GM12874 (cell line): ENCODE measurements at regions not wholly inside any gene's neighbourhood (a gene's known extent, or its start where the extent isn't known, plus 50 kb on each side); places are given as distances from the start of the nearest gene placed in this dataset.
A peak's percentile ranks its signal among the peaks of the same experiment; 100 is the strongest.

Source experiments
- TF ChIP-seq, protein P1 (sequence below): IDR thresholded peaks from 2 replicates; pipeline ENCODE4 v1.5.1; 2011; ENCODE audit warnings: low read depth, mild to moderate bottlenecking, control low read depth, low read length, moderate library complexity; ENCODE audit not compliant: insufficient read depth

GRCh38 chr2:153189091-153189888, 289.3 kb downstream of the RPRM start:
- TF ChIP-seq, protein P1, sequence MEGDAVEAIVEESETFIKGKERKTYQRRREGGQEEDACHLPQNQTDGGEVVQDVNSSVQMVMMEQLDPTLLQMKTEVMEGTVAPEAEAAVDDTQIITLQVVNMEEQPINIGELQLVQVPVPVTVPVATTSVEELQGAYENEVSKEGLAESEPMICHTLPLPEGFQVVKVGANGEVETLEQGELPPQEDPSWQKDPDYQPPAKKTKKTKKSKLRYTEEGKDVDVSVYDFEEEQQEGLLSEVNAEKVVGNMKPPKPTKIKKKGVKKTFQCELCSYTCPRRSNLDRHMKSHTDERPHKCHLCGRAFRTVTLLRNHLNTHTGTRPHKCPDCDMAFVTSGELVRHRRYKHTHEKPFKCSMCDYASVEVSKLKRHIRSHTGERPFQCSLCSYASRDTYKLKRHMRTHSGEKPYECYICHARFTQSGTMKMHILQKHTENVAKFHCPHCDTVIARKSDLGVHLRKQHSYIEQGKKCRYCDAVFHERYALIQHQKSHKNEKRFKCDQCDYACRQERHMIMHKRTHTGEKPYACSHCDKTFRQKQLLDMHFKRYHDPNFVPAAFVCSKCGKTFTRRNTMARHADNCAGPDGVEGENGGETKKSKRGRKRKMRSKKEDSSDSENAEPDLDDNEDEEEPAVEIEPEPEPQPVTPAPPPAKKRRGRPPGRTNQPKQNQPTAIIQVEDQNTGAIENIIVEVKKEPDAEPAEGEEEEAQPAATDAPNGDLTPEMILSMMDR, result no peak

GRCh38 chr2:153179808-153180207, 298.8 kb downstream of the RPRM start:
- TF ChIP-seq, protein P1, result no peak

DNA sequence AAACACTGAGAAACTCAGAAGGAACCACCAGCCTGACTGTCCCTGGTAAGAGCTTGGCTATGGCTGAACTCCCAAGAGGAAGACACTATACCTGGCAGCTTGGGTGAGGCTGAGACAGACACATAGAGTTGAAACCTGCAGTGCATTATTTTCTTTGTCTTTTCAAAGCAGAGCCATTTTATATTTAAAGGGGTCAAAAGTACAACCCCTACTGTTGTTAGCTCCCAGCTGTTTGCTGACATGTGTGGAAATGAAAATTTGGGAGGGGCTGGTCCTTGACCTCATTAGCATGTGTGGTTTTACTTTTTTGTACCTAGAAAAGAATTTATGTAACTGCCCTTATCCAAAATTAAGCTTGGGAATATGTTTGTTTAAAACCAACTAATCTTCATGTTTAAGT, 309.0 kb downstream of the RPRM start:
- TF ChIP-seq, protein P1, result no peak

DNA sequence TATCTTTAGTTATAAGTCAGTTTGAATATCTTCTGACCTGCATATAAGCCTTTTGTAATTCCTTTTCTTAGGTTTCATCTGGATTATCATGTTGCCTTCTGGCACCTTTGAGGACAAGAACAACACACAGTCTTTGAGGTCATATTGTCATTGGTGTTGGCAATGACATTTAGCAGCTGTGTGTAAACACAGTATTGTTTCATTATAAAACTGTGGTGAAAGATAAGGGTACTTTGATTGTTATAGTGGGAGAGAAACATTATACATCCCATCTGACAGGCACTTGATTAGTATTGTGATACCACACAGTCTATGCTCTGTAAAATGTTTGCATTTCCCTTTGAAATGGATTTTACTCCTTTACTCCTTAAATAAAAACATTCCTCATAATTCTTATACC, 313.5 kb downstream of the RPRM start:
- TF ChIP-seq, protein P1, result no peak

DNA sequence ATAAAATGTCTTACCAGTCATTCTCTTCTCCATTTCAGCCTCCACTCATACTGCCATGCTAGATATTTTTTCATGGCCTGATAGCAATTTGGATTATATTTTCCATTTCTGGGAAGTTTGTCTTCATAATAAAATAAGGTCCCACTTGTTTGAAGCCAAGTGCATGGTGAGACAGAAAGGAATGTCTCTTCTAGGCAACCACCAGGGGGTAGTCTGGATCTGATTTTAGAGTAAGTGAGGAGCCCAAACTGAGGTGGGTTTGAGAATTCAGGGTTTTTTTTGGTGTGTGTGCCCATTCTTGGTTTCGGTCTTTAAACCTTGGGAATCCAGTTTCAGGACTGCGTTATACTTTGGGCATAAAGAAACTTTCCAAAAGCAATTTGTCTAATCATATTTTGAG, 315.5 kb downstream of the RPRM start:
- TF ChIP-seq, protein P1, result peak; percentile 36; the same call in 1 of the 2 replicates

GRCh38 chr2:153156743-153157142, 321.8 kb downstream of the RPRM start:
- TF ChIP-seq, protein P1, result no peak

GRCh38 chr2:153152036-153152435, 326.5 kb downstream of the RPRM start:
- TF ChIP-seq, protein P1, result no peak
